GM06990 (cell line): ENCODE measurements at regions not wholly inside any gene's neighbourhood (a gene's known extent, or its start where the extent isn't known, plus 50 kb on each side); places are given as distances from the start of the nearest gene placed in this dataset.
A peak's percentile ranks its signal among the peaks of the same experiment; 100 is the strongest.

Source experiments
- DNase-seq: peaks from one replicate; pipeline ENCODE4 v3.0.0-alpha.2; 2011; ENCODE audit not compliant: insufficient read length; ENCODE audit errors: extremely low read depth
- H3K27me3 ChIP-seq: replicated peaks from 2 replicates; pipeline ENCODE4 v1.6.0; 2011; ENCODE audit warnings: low read length; ENCODE audit not compliant: control insufficient read depth, insufficient read depth
- H3K36me3 ChIP-seq: 2 replicates; pipeline ENCODE4 v1.5.1; 2011; ENCODE audit warnings: low read length; ENCODE audit not compliant: control insufficient read depth, insufficient read depth
- H3K4me3 ChIP-seq: replicated peaks from 2 replicates; pipeline ENCODE4 v1.5.1; 2011; ENCODE audit warnings: low read depth, mild to moderate bottlenecking, control low read depth, low read length
- CTCF ChIP-seq: IDR thresholded peaks from 2 replicates; pipeline ENCODE4 v1.5.1; 2011; ENCODE audit warnings: low read length, control low read depth, mild to moderate bottlenecking, inconsistent platforms; ENCODE audit not compliant: insufficient read depth, poor library complexity, severe bottlenecking

- Histone ChIP-seq H3K4me3 (no peak overlapping the region), H3K27me3 (no peaks in the 10 kb centered on the region), H3K36me3 (no peaks in the 10 kb centered on the region)
- no peak for TF ChIP-seq CTCF
- DNase-seq: no peak
These were observed 364.0 kb downstream of the NPIPA8 start for GRCh38 chr16:17972460-17972943.

- no peak overlapping the region for H3K4me3 ChIP-seq
- peak; percentile 18 for TF ChIP-seq CTCF
- H3K36me3 ChIP-seq: no peaks in the 10 kb centered on the region
- no peaks in the 10 kb centered on the region for H3K27me3 ChIP-seq
- no peak for DNase-seq
These were observed 365.7 kb downstream of the NPIPA8 start for GRCh38 chr16:17970816-17971331.

GRCh38 chr16:17970157-17970765, 366.3 kb downstream of the NPIPA8 start:
- no peak for TF ChIP-seq CTCF
- Histone ChIP-seq H3K27me3 (no peaks in the 10 kb centered on the region), H3K4me3 (no peak overlapping the region), H3K36me3 (no peaks in the 10 kb centered on the region)
- DNase-seq: no peak

- DNase-seq: no peak
- Histone ChIP-seq H3K27me3 (no peaks in the 10 kb centered on the region), H3K4me3 (no peak overlapping the region), H3K36me3 (no peaks in the 10 kb centered on the region)
- no peak for TF ChIP-seq CTCF
These were observed 371.2 kb downstream of the NPIPA8 start for GRCh38 chr16:17965133-17965900.

- H3K4me3 ChIP-seq: no peak overlapping the region
- no peaks in the 10 kb centered on the region for H3K27me3 ChIP-seq
- no peaks in the 10 kb centered on the region for H3K36me3 ChIP-seq
- no peak for TF ChIP-seq CTCF
- DNase-seq: no peak
These were observed 372.3 kb downstream of the NPIPA8 start for GRCh38 chr16:17964196-17964595.
